Iris pigment epithelial cell (primary cell): ENCODE measurements at regions not wholly inside any gene's neighbourhood (a gene's known extent, or its start where the extent isn't known, plus 50 kb on each side); places are given as distances from the start of the nearest gene placed in this dataset.

Experiments used
- DNase-seq: peaks from one replicate; pipeline ENCODE4 v3.0.0-alpha.2; 2011; ENCODE audit warnings: low read depth

- DNase-seq: no peak
These were observed 336.3 kb downstream of the SLITRK6 start for GRCh38 chr13:85462792-85463425.

- DNase-seq: no peak
These were observed 337.6 kb downstream of the SLITRK6 start for GRCh38 chr13:85461621-85462020.

- DNase-seq: no peak
These were observed 353.7 kb downstream of the SLITRK6 start for GRCh38 chr13:85445534-85445933.

GRCh38 chr13:85441975-85442374 lies 357.2 kb downstream of the SLITRK6 start:
- no peak for DNase-seq

GRCh38 chr13:85441364-85441763 lies 357.9 kb downstream of the SLITRK6 start:
- DNase-seq: no peak

- no peak for DNase-seq
These were observed 363.2 kb downstream of the SLITRK6 start for GRCh38 chr13:85436029-85436428.

- no peak for DNase-seq
These were observed 364.3 kb downstream of the SLITRK6 start for GRCh38 chr13:85434927-85435326.

- DNase-seq: no peak
These were observed 366.3 kb downstream of the SLITRK6 start for GRCh38 chr13:85432881-85433280.

- DNase-seq: no peak
These were observed 367.5 kb downstream of the SLITRK6 start for GRCh38 chr13:85431720-85432119.

- no peak for DNase-seq
These were observed 368.9 kb downstream of the SLITRK6 start for GRCh38 chr13:85430216-85430794.

- peak; percentile 1 for DNase-seq
These were observed 371.8 kb downstream of the SLITRK6 start for GRCh38 chr13:85427416-85427815.

GRCh38 chr13:85420136-85420535 lies 379.1 kb downstream of the SLITRK6 start:
- DNase-seq: no peak

GRCh38 chr13:85419611-85420010 lies 379.6 kb downstream of the SLITRK6 start:
- DNase-seq: no peak

- no peak for DNase-seq
These were observed 381.4 kb downstream of the SLITRK6 start for GRCh38 chr13:85417807-85418206.

- DNase-seq: no peak
These were observed 385.6 kb downstream of the SLITRK6 start for GRCh38 chr13:85413664-85414063.

GRCh38 chr13:85412448-85412847 lies 386.8 kb downstream of the SLITRK6 start:
- no peak for DNase-seq

GRCh38 chr13:85411591-85411990 lies 387.6 kb downstream of the SLITRK6 start:
- DNase-seq: no peak

- no peak for DNase-seq
These were observed 390.8 kb downstream of the SLITRK6 start for GRCh38 chr13:85408415-85408814.

- no peak for DNase-seq
These were observed 392.8 kb downstream of the SLITRK6 start for GRCh38 chr13:85406269-85406975.

GRCh38 chr13:85405316-85405897 lies 393.8 kb downstream of the SLITRK6 start:
- no peak for DNase-seq

- peak; percentile 1 for DNase-seq
These were observed 412.8 kb downstream of the SLITRK6 start for GRCh38 chr13:85386424-85386823.

- DNase-seq: no peak
These were observed 415.9 kb downstream of the SLITRK6 start for GRCh38 chr13:85383291-85383690.

GRCh38 chr13:85381082-85381481 lies 418.1 kb downstream of the SLITRK6 start:
- no peak for DNase-seq
